OCI-LY1 (cell line): ENCODE measurements at regions not wholly inside any gene's neighbourhood (a gene's known extent, or its start where the extent isn't known, plus 50 kb on each side); places are given as distances from the start of the nearest gene placed in this dataset.
A peak's percentile ranks its signal among the peaks of the same experiment; 100 is the strongest.

Experiments used
- CTCF ChIP-seq: fragments of 200-600 bp; sonication (generic), shearing (Covaris generic); IDR thresholded peaks from 2 replicates; pipeline ENCODE4 v1.5.1; 2017; ENCODE audit warnings: mild to moderate bottlenecking, antibody characterized with exemption, low read length, moderate library complexity, mixed read lengths
- EZH2 ChIP-seq: fragments of 200-600 bp; sonication (generic), shearing (Covaris generic); IDR thresholded peaks from 2 replicates; pipeline ENCODE4 v1.8.0; 2017; ENCODE audit warnings: borderline replicate concordance, mixed run types, mild to moderate bottlenecking, antibody characterized with exemption, low read length, moderate library complexity, mixed read lengths

- TF ChIP-seq CTCF: peak; percentile 41; the same call in 1 of the 2 replicates
- no peak for TF ChIP-seq EZH2
Observed at GRCh38 chr5:173720953-173721600, 104.6 kb upstream of the BOD1 start.
